AG10803 (cell line): ENCODE measurements at regions not wholly inside any gene's neighbourhood (a gene's known extent, or its start where the extent isn't known, plus 50 kb on each side); places are given as distances from the start of the nearest gene placed in this dataset.

ENCODE experiments used
- DNase-seq: peaks from one replicate; pipeline ENCODE4 v3.0.0; 2010; ENCODE audit warnings: low read depth
- H3K4me3 ChIP-seq: 2 replicates; pipeline ENCODE4 v1.5.1; 2011; ENCODE audit warnings: mild to moderate bottlenecking, low read length, control low read depth
- CTCF ChIP-seq: conservative IDR thresholded peaks from 2 replicates; pipeline ENCODE4 v1.5.1; 2011; ENCODE audit warnings: mild to moderate bottlenecking, low read length, control low read depth, inconsistent platforms

- no peak for DNase-seq
- no peak overlapping the region for H3K4me3 ChIP-seq
- TF ChIP-seq CTCF = no peak
Observed at GRCh38 chr22:35197071-35197470, 60.2 kb upstream of the HMGXB4 start.

GRCh38 chr22:35197886-35198285, 59.4 kb upstream of the HMGXB4 start:
- TF ChIP-seq CTCF = no peak
- no peak for DNase-seq
- H3K4me3 ChIP-seq = no peak overlapping the region

- H3K4me3 ChIP-seq = no peak overlapping the region
- no peak for TF ChIP-seq CTCF
- DNase-seq = no peak
Observed at GRCh38 chr22:35198738-35199137, 58.6 kb upstream of the HMGXB4 start.

GRCh38 chr22:35202376-35202775, 54.9 kb upstream of the HMGXB4 start:
- no peak overlapping the region for H3K4me3 ChIP-seq
- TF ChIP-seq CTCF = no peak
- DNase-seq = no peak

GRCh38 chr22:35203583-35203982, 53.7 kb upstream of the HMGXB4 start:
- no peak overlapping the region for H3K4me3 ChIP-seq
- no peak for DNase-seq
- no peak for TF ChIP-seq CTCF

GRCh38 chr22:35204807-35205775, 52.2 kb upstream of the HMGXB4 start:
- TF ChIP-seq CTCF = no peak
- H3K4me3 ChIP-seq = no peak overlapping the region
- no peak for DNase-seq

- no peak overlapping the region for H3K4me3 ChIP-seq
- no peak for TF ChIP-seq CTCF
- no peak for DNase-seq
Observed at GRCh38 chr22:35205961-35206360, 51.3 kb upstream of the HMGXB4 start.
